ENCODE measurements at regions not wholly inside any gene's neighbourhood (a gene's known extent, or its start where the extent isn't known, plus 50 kb on each side); places are given as distances from the start of the nearest gene placed in this dataset.
"Not testable (repeated sequence)": the region's sequence is repeated elsewhere in the genome, so short reads cannot be mapped to it uniquely, and the experiment has no call there.

GRCh38 chr2:160820691-160821090 lies 327.1 kb upstream of the RBMS1 start:
- no peak for DNase-seq

- no peak for DNase-seq
Observed at GRCh38 chr2:160822006-160822405, 328.4 kb upstream of the RBMS1 start.

GRCh38 chr2:160825433-160825832 lies 331.8 kb upstream of the RBMS1 start:
- DNase-seq = no peak

- no peak for DNase-seq
Observed at GRCh38 chr2:160826496-160826895, 332.9 kb upstream of the RBMS1 start.

- DNase-seq = no peak
Observed at GRCh38 chr2:160828076-160828475, 332.2 kb upstream of the TANK start.

GRCh38 chr2:160832381-160832780 lies 327.8 kb upstream of the TANK start:
- DNase-seq = not testable (repeated sequence)

GRCh38 chr2:160835166-160835565 lies 325.1 kb upstream of the TANK start:
- no peak for DNase-seq

- no peak for DNase-seq
Observed at GRCh38 chr2:160836755-160837154, 323.5 kb upstream of the TANK start.

GRCh38 chr2:160837416-160837815 lies 322.8 kb upstream of the TANK start:
- DNase-seq = no peak

- DNase-seq = no peak
Observed at GRCh38 chr2:160838147-160838546, 322.1 kb upstream of the TANK start.

- DNase-seq = no peak
Observed at GRCh38 chr2:160838691-160839090, 321.5 kb upstream of the TANK start.

GRCh38 chr2:160842286-160842685 lies 317.9 kb upstream of the TANK start:
- no peak for DNase-seq

GRCh38 chr2:160859096-160859495 lies 301.1 kb upstream of the TANK start:
- DNase-seq = no peak

GRCh38 chr2:160862226-160862625 lies 298.0 kb upstream of the TANK start:
- no peak for DNase-seq

GRCh38 chr2:160868891-160869290 lies 291.3 kb upstream of the TANK start:
- no peak for DNase-seq

- no peak for DNase-seq
Observed at GRCh38 chr2:160869411-160869810, 290.8 kb upstream of the TANK start.

- no peak for DNase-seq
Observed at GRCh38 chr2:160870729-160871465, 289.3 kb upstream of the TANK start.

- no peak for DNase-seq
Observed at GRCh38 chr2:160871953-160872352, 288.3 kb upstream of the TANK start.

- no peak for DNase-seq
Observed at GRCh38 chr2:160876029-160876428, 284.2 kb upstream of the TANK start.

- DNase-seq = no peak
Observed at GRCh38 chr2:160876765-160877164, 283.5 kb upstream of the TANK start.

- no peak for DNase-seq
Observed at GRCh38 chr2:160878618-160879017, 281.6 kb upstream of the TANK start.

GRCh38 chr2:160882906-160883305 lies 277.3 kb upstream of the TANK start:
- no peak for DNase-seq

- no peak for DNase-seq
Observed at GRCh38 chr2:160884056-160884455, 276.2 kb upstream of the TANK start.

- no peak for DNase-seq
Observed at GRCh38 chr2:160889439-160890170, 270.6 kb upstream of the TANK start.

Measured in activated effector memory CD4-positive, alpha-beta T cell treated with anti-CD3 and anti-CD28 coated beads, Interleukin-2, amount 50 U/mL, for 16 hours (primary cell).